ENCODE measurements at regions not wholly inside any gene's neighbourhood (a gene's known extent, or its start where the extent isn't known, plus 50 kb on each side); places are given as distances from the start of the nearest gene placed in this dataset.
A peak's percentile ranks its signal among the peaks of the same experiment; 100 is the strongest.

DNA sequence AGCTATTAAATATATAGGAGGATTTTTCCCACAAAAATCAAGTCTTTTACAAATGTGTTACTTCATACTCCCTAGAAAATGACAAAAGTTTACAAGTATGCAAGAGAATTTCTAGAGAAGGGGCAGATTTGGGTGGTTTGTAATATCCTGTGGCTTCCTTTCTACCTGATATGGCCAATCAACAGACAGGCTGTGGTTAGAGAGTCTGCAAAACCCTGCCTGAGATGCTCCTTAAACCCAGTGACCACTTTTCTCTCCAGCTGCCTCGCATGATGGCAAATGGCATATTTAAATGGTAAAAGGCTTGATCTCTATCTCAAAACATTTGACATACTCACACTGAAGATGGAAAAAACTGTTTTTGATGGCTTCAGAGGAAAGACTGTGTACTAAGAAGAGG is 550.1 kb upstream of the ZNF462 start:
- no TSS peak for BruUV-seq (replicated peaks)

GRCh38 chr9:106314476-106314875 is 548.5 kb upstream of the ZNF462 start:
- TF ChIP-seq EZH2phosphoT487 (IDR thresholded peaks at IDR 0.05; ENCODE audit: borderline replicate concordance, low read length): no peak
- no peak for TF ChIP-seq CTCF (conservative IDR thresholded peaks at IDR 0.05; ENCODE audit: low read depth, low read length)
- TF ChIP-seq EZH2 (IDR thresholded peaks at IDR 0.05; ENCODE audit: low read length, unreplicated experiment): no peak
- Histone ChIP-seq H3K27ac (ENCODE audit: low read length) (no peak overlapping the region), H3K27me3 (ENCODE audit: low read length) (no peaks in the 10 kb centered on the region), H3K4me2 (ENCODE audit: low read length) (no peak overlapping the region), H2AFZ (ENCODE audit: low read length) (no peak overlapping the region), H3K9me3 (ENCODE audit: low read length) (no peaks in the 10 kb centered on the region), H3K9ac (ENCODE audit: low read length) (no peak overlapping the region), H3K36me3 (ENCODE audit: low read depth, low read length) (no peaks in the 10 kb centered on the region), H4K20me1 (ENCODE audit: low read length) (no peaks in the 10 kb centered on the region), H3K9me2 (replicated peaks; ENCODE audit: low read length) (no peaks in the 10 kb centered on the region), H3K79me2 (ENCODE audit: low read length) (no peaks in the 10 kb centered on the region), H3K4me3 (ENCODE audit: low read length) (no peak overlapping the region), H3K4me1 (ENCODE audit: insufficient read depth, low read length) (0 out of 2 replicates have a peak, but pooled peaks cover 5% of the 10 kb centered on the region), H3F3A (ENCODE audit: low read length, unreplicated experiment) (no peaks in the 10 kb centered on the region)
- ATAC-seq (no peak), DNase-seq (peak; percentile 41)
- ChIA-PET POLR2A (ENCODE audit: unreplicated experiment) (no interaction called here), CTCF (no interaction called here)
- no TSS peak for BruUV-seq (replicated peaks)
- intact Hi-C loops (cut with micrococcal nuclease): no loop called here

More for the DNA sequence above, 550.1 kb upstream of the ZNF462 start:
- DNase-seq (no peak), ATAC-seq (no peak)
- no peak for TF ChIP-seq EZH2 (IDR thresholded peaks at IDR 0.05; ENCODE audit: low read length, unreplicated experiment)
- H3K4me2 ChIP-seq (ENCODE audit: low read length): no peak overlapping the region
- H3K79me2 ChIP-seq (ENCODE audit: low read length): no peaks in the 10 kb centered on the region
- H3K9me2 ChIP-seq (replicated peaks; ENCODE audit: low read length): no peaks in the 10 kb centered on the region
- H3K4me3 ChIP-seq (ENCODE audit: low read length): no peak overlapping the region
- peaks cover 9% of the 10 kb centered on the region for H3K4me1 ChIP-seq (ENCODE audit: insufficient read depth, low read length)
- no peaks in the 10 kb centered on the region for H3K36me3 ChIP-seq (ENCODE audit: low read depth, low read length)
- no peaks in the 10 kb centered on the region for H3K27me3 ChIP-seq (ENCODE audit: low read length)
- CTCF ChIA-PET: no interaction called here
- no peak overlapping the region for H2AFZ ChIP-seq (ENCODE audit: low read length)
- no peaks in the 10 kb centered on the region for H3F3A ChIP-seq (ENCODE audit: low read length, unreplicated experiment)
- intact Hi-C loops (cut with micrococcal nuclease): no loop called here
- H3K27ac ChIP-seq (ENCODE audit: low read length): no peak overlapping the region
- H4K20me1 ChIP-seq (ENCODE audit: low read length): no peaks in the 10 kb centered on the region
- POLR2A ChIA-PET (ENCODE audit: unreplicated experiment): no interaction called here
- H3K9me3 ChIP-seq (ENCODE audit: low read length): no peaks in the 10 kb centered on the region
- H3K9ac ChIP-seq (ENCODE audit: low read length): no peak overlapping the region

DNA sequence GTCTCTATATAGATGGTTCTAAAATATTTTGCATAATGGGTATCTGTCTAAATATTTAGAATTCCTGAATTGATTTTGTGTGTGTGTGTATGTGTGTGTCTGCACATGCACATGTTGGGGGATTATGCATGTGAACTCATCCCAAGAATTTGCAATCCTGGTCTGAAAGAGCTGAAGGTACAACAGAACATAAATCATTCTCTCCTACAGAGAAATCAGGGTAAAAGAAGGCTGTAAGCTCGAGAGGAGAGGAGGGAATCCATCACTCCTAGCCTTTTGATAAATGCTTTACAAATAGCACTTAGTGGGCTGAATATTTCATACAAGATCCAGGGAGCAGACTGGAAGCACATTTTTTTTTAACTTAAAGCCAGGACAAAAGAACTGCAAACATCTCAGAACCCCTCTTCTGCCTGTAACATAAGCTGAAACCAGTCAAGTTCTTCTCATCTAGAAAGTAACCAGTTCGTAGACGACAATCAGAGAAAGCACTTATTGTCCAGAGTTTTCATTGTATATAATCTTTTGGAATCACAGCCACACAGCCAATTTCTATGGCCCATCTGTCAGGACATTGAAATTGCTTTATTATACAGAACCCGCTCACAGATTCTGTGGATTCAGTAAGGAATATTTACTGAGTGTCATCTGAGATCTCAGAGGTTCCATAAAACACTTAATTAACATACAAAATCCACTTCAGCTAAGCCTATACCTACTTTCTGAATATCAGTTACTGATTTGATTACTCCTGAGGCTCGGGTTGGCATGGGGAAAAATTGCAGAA is 541.4 kb upstream of the ZNF462 start:
- Histone ChIP-seq H3K36me3 (ENCODE audit: low read depth, low read length) (no peaks in the 10 kb centered on the region), H3K9ac (ENCODE audit: low read length) (no peak overlapping the region), H3K4me2 (ENCODE audit: low read length) (no peak overlapping the region), H3K4me1 (ENCODE audit: insufficient read depth, low read length) (no peaks in the 10 kb centered on the region), H3K4me3 (ENCODE audit: low read length) (no peak overlapping the region), H3K27ac (ENCODE audit: low read length) (no peak overlapping the region), H3K9me3 (ENCODE audit: low read length) (no peaks in the 10 kb centered on the region), H3K79me2 (ENCODE audit: low read length) (no peaks in the 10 kb centered on the region), H2AFZ (ENCODE audit: low read length) (no peak overlapping the region), H3K9me2 (replicated peaks; ENCODE audit: low read length) (no peaks in the 10 kb centered on the region), H3F3A (ENCODE audit: low read length, unreplicated experiment) (no peaks in the 10 kb centered on the region), H3K27me3 (ENCODE audit: low read length) (no peaks in the 10 kb centered on the region), H4K20me1 (ENCODE audit: low read length) (no peaks in the 10 kb centered on the region)
- intact Hi-C loops (cut with micrococcal nuclease): no loop called here
- TF ChIP-seq EZH2phosphoT487 (IDR thresholded peaks at IDR 0.05; ENCODE audit: borderline replicate concordance, low read length) (no peak), CTCF (conservative IDR thresholded peaks at IDR 0.05; ENCODE audit: low read depth, low read length) (no peak), EZH2 (IDR thresholded peaks at IDR 0.05; ENCODE audit: low read length, unreplicated experiment) (no peak)
- no peak for DNase-seq
- no TSS peak for BruUV-seq (replicated peaks)
- ChIA-PET CTCF (no interaction called here), POLR2A (ENCODE audit: unreplicated experiment) (no interaction called here)
- ATAC-seq: no peak
